ENCODE measurements at regions not wholly inside any gene's neighbourhood (a gene's known extent, or its start where the extent isn't known, plus 50 kb on each side); places are given as distances from the start of the nearest gene placed in this dataset.

DNA sequence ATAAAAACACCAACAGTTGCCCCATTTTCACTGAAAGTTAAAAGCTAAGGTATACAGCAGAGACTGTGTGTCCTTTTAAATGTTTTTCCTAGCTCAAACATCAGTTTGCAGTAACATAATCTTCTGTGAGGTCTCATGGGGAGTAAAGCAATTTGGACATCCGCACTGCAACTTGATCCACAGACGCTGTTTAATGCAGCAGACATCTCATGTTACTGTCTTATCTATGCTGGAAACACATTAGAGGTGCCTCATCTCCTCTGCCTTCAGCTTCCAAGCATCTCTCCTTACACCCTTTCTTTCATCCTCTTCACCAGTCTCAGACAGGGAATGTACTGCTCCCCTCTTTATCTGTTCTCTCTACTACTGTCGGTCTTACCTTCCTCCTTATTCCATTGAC lies 53.7 kb upstream of the ATP11B start:
- no peak for DNase-seq

DNA sequence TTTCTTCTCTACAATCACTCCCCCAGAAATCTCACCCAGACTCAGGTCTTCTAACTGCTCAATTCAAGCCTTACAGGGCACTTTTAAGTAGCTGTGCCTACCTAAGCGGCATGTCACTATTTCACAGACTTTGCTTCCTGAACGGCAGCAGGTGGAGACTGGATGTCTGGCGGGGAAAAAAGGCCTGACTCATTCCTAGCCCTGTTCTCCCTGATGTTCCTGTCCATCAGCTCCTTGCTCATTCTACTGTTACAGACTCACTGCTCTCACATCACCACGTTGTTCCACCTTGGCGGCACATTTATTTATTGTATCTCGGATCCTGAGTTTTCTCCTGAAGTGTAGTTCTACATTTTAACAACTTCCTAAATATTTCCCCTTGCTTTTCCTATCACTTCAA lies 52.6 kb upstream of the ATP11B start:
- no peak for DNase-seq

DNA sequence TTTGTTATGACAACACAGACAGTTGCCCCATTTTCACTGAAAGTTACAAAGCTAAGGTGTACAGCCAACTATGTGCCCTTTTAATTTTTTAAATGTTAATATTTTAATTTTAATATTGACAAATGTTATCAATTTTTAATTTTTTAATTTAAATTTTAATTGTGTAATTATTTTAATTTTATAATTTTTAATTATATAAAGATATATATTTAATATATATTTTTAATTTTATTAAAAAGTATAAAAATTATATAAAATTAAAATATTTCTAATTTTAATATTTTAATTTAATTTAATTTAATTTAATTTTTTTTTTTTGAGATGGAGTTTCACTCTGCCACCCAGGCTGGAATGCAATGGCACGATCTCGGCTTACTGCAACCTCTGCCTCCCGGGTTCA lies 52.1 kb upstream of the ATP11B start:
- no peak for DNase-seq

All from KG1 (cell line).